HCT116 (cell line): ENCODE measurements at regions not wholly inside any gene's neighbourhood (a gene's known extent, or its start where the extent isn't known, plus 50 kb on each side); places are given as distances from the start of the nearest gene placed in this dataset.
"Not testable (repeated sequence)": the region's sequence is repeated elsewhere in the genome, so short reads cannot be mapped to it uniquely, and the experiment has no call there.

ENCODE experiments used
- ATAC-seq: fragments of 200-7000 bp; cut with Tn5 transposase; 2 replicates; pipeline ENCODE4 v1.9.1; 2020; ENCODE audit warnings: mild to moderate bottlenecking, moderate library complexity
- BruUV-seq: library from RNA; stranded (reverse); fragments of 400-500 nt; replicated peaks from 2 replicates; lab custom pipeline; 2021; lab: Mats Ljungman, UMichigan
- CTCF ChIA-PET: fragments of 300-600 bp; sonication (Branson Sonifier 250); formaldehyde crosslinking; loops from one replicate; lab custom pipeline; 2021; ENCODE audit warnings: antibody characterized with exemption; lab: Charles Lee
- POLR2A ChIA-PET: fragments of 300-600, 350-600 bp; sonication (Branson Sonifier 250); formaldehyde crosslinking; loops from one replicate; lab custom pipeline; 2021; ENCODE audit warnings: antibody characterized with exemption; lab: Charles Lee
- RAD21 ChIA-PET, 2 experiments: fragments of 300-600 bp; sonication (Branson Sonifier 250); formaldehyde crosslinking; loops; one replicate each; lab custom pipeline; 2023; ENCODE audit warnings: low total read pairs in 2 of 2; ENCODE audit not compliant: uncharacterized antibody in 2 of 2, unreplicated experiment in 2 of 2, low non-redundant PET in 1 of 2; lab: Charles Lee
- DNase-seq: peaks from one replicate; pipeline ENCODE4 v3.0.0-alpha.2; 2010; ENCODE audit warnings: low read depth, low spot score
- H2AFZ ChIP-seq: fragments of 200-600 bp; shearing (Covaris generic), sonication (generic); 2 replicates; pipeline ENCODE4 v1.6.1; 2017; ENCODE audit warnings: low read depth, mixed run types, mixed read lengths, antibody characterized with exemption, low read length; ENCODE audit not compliant: poor library complexity, severe bottlenecking
- H3K27ac ChIP-seq: 2 replicates; pipeline ENCODE4 v1.5.1; 2012; ENCODE audit warnings: low read depth, low read length
- H3K27me3 ChIP-seq: fragments of 200-600 bp; sonication (generic); 2 replicates; pipeline ENCODE4 v1.6.1; 2016; ENCODE audit warnings: mixed run types, low read length, mixed read lengths; ENCODE audit not compliant: insufficient read depth
- H3K36me3 ChIP-seq, 2 experiments: fragments of 200-500 bp in 1 of 2; fragments of 200-600 bp in 1 of 2; sonication (Bioruptor generic) in 1 of 2; sonication (generic) in 1 of 2; 2 replicates each; pipeline versions ENCODE4 v1.5.1 to v1.6.1; 2014 to 2016; ENCODE audit warnings: low read length in 2 of 2, inconsistent platforms in 1 of 2, mixed read lengths in 1 of 2, mixed run types in 1 of 2; ENCODE audit not compliant: insufficient read depth in 2 of 2, control insufficient read depth in 1 of 2
- H3K4me1 ChIP-seq, 2 experiments: fragments of 200-600 bp in 1 of 2; sonication (generic) in 1 of 2; 2 replicates each; pipeline versions ENCODE4 v1.5.1 to v1.6.1; 2012 to 2017; ENCODE audit warnings: low read length in 2 of 2, inconsistent platforms in 1 of 2, mild to moderate bottlenecking in 1 of 2, mixed read lengths in 1 of 2, mixed run types in 1 of 2, moderate library complexity in 1 of 2; ENCODE audit not compliant: insufficient read depth in 2 of 2, control insufficient read depth in 1 of 2
- H3K4me2 ChIP-seq: fragments of 200-600 bp; sonication (generic); 2 replicates; pipeline ENCODE4 v1.6.1; 2017; ENCODE audit warnings: mixed run types, low read length, mixed read lengths
- H3K4me3 ChIP-seq, 2 experiments: fragments of 200-600 bp in 1 of 2; sonication (generic) in 1 of 2; replicated peaks in 1 of 2; 2 replicates each; pipeline ENCODE4 v1.5.1; 2011 to 2016; ENCODE audit warnings: low read length in 2 of 2, control low read depth in 1 of 2, low read depth in 1 of 2, mild to moderate bottlenecking in 1 of 2, mixed read lengths in 1 of 2, mixed run types in 1 of 2
- H3K79me2 ChIP-seq: fragments of 200-600 bp; sonication (generic); 2 replicates; pipeline ENCODE4 v1.6.1; 2017; ENCODE audit warnings: mild to moderate bottlenecking, mixed run types, low read length, moderate library complexity, mixed read lengths; ENCODE audit not compliant: insufficient read depth
- H3K9ac ChIP-seq: fragments of 200-600 bp; sonication (generic); 2 replicates; pipeline ENCODE4 v1.6.1; 2016; ENCODE audit warnings: low read length, mixed read lengths
- H3K9me2 ChIP-seq: fragments of 200-600 bp; sonication (generic), shearing (Covaris generic); 2 replicates; pipeline ENCODE4 v1.6.1; 2017; ENCODE audit warnings: mixed run types, mild to moderate bottlenecking, moderate library complexity; ENCODE audit not compliant: insufficient read depth
- H3K9me3 ChIP-seq, 2 experiments: fragments of 200-500 bp in 1 of 2; fragments of 200-600 bp in 1 of 2; sonication (Bioruptor generic) in 1 of 2; sonication (generic) in 1 of 2; 2 replicates each; pipeline ENCODE4 v1.6.1; 2014 to 2017; ENCODE audit warnings: low read length in 2 of 2, mixed read lengths in 2 of 2, inconsistent platforms in 1 of 2, low read depth in 1 of 2, mild to moderate bottlenecking in 1 of 2, mixed run types in 1 of 2, moderate library complexity in 1 of 2; ENCODE audit not compliant: control insufficient read depth in 1 of 2, insufficient read depth in 1 of 2
- H4K20me1 ChIP-seq: fragments of 200-600 bp; sonication (generic), shearing (Covaris generic); 2 replicates; pipeline ENCODE4 v1.6.1; 2017; ENCODE audit warnings: mixed run types, mild to moderate bottlenecking, moderate library complexity; ENCODE audit not compliant: insufficient read depth
- CBX3 ChIP-seq: IDR thresholded peaks from 2 replicates; pipeline ENCODE4 v1.6.1; 2012; ENCODE audit warnings: low read depth
- EGR1 ChIP-seq: IDR thresholded peaks from 2 replicates; pipeline ENCODE4 v1.6.1; 2012; ENCODE audit warnings: low read depth
- ELF1 ChIP-seq: IDR thresholded peaks from 2 replicates; pipeline ENCODE4 v1.6.1; 2012; ENCODE audit warnings: low read depth, borderline replicate concordance
- EZH2phosphoT487 ChIP-seq: fragments of 200-600 bp; IDR thresholded peaks from 2 replicates; pipeline ENCODE4 v1.6.1; 2018; ENCODE audit warnings: antibody characterized with exemption, borderline replicate concordance
- JUND ChIP-seq: IDR thresholded peaks from 2 replicates; pipeline ENCODE4 v1.6.1; 2012
- POLR2A ChIP-seq: IDR thresholded peaks from 2 replicates; pipeline ENCODE4 v1.7.0; 2011; ENCODE audit warnings: borderline replicate concordance; ENCODE audit not compliant: insufficient read depth, insufficient read length; ENCODE audit errors: extremely low read depth
- POLR2AphosphoS5 ChIP-seq: IDR thresholded peaks from 2 replicates; pipeline ENCODE4 v1.6.1; 2011; ENCODE audit warnings: mild to moderate bottlenecking, low read depth, low read length, moderate library complexity
- SIN3A ChIP-seq: IDR thresholded peaks from 2 replicates; pipeline ENCODE4 v1.6.1; 2012; ENCODE audit warnings: low read depth
- SP1 ChIP-seq: IDR thresholded peaks from 2 replicates; pipeline ENCODE4 v1.6.1; 2012; ENCODE audit warnings: low read depth
- SRF ChIP-seq: IDR thresholded peaks from 2 replicates; pipeline ENCODE4 v1.6.1; 2012; ENCODE audit warnings: low read depth
- TCF7L2 ChIP-seq: IDR thresholded peaks from 2 replicates; pipeline ENCODE4 v1.7.0; 2011; ENCODE audit warnings: borderline replicate concordance, inconsistent platforms; ENCODE audit not compliant: insufficient read depth, insufficient read length; ENCODE audit errors: extremely low read depth
- ZBTB33 ChIP-seq: IDR thresholded peaks from 2 replicates; pipeline ENCODE4 v1.6.1; 2011; ENCODE audit warnings: mild to moderate bottlenecking, low read length, moderate library complexity; ENCODE audit not compliant: insufficient replicate concordance; ENCODE audit errors: extremely low read depth
- ZNF274 ChIP-seq: fragments of 200-500 bp; sonication (Bioruptor generic); IDR thresholded peaks from 2 replicates; pipeline ENCODE4 v1.6.1; 2014; ENCODE audit warnings: mild to moderate bottlenecking, low read depth, low read length, inconsistent platforms
- intact Hi-C: fragments of 100-400 bp; cut with micrococcal nuclease; formaldehyde crosslinking; loops from 2 replicates; pipeline ENCODE4 v1.10.0; 2022

- H3K4me2 ChIP-seq: no peak overlapping the region
- no peak for DNase-seq
- no peak for ATAC-seq
- no peaks in the 10 kb centered on the region for H4K20me1 ChIP-seq
- no peaks in the 10 kb centered on the region for H3K9me3 ChIP-seq
- H3K36me3 ChIP-seq: no peaks in the 10 kb centered on the region
- H2AFZ ChIP-seq: no peak overlapping the region
- ChIA-PET RAD21 (no interaction called here), POLR2A (no interaction called here), CTCF (no interaction called here)
- no peak for TF ChIP-seq EZH2phosphoT487
- TF ChIP-seq ZBTB33: no peak
- TF ChIP-seq ZNF274: no peak
- no peak for TF ChIP-seq JUND
- no peak for TF ChIP-seq SIN3A
- no peak for TF ChIP-seq SP1
- TF ChIP-seq POLR2AphosphoS5: no peak
- TF ChIP-seq POLR2A: no peak
- TF ChIP-seq ELF1: no peak
- TF ChIP-seq EGR1: no peak
- TF ChIP-seq CBX3: no peak
- TF ChIP-seq TCF7L2: no peak
- TF ChIP-seq SRF: no peak
- no peaks in the 10 kb centered on the region for H3K27me3 ChIP-seq
- H3K9me2 ChIP-seq: no peaks in the 10 kb centered on the region
- no peak overlapping the region for H3K9ac ChIP-seq
- intact Hi-C loops: no loop called here
- no peaks in the 10 kb centered on the region for H3K4me1 ChIP-seq
- no TSS peak for BruUV-seq
- no peak overlapping the region for H3K4me3 ChIP-seq
- H3K79me2 ChIP-seq: no peaks in the 10 kb centered on the region
- no peak overlapping the region for H3K27ac ChIP-seq
Observed at GRCh38 chr5:34439601-34440000, 216.5 kb upstream of the RAI14 start.

- CTCF ChIA-PET, BruUV-seq, H3K9ac ChIP-seq, H3K4me3 ChIP-seq, POLR2A ChIA-PET, intact Hi-C loops, H3K36me3 ChIP-seq, H3K4me1 ChIP-seq, RAD21 ChIA-PET, DNase-seq, H3K9me3 ChIP-seq, H2AFZ ChIP-seq, H3K27ac ChIP-seq, H3K79me2 ChIP-seq, H3K4me2 ChIP-seq, H4K20me1 ChIP-seq, ATAC-seq, H3K27me3 ChIP-seq, H3K9me2 ChIP-seq: not testable (repeated sequence)
Observed at GRCh38 chr5:34441767-34442166, 214.4 kb upstream of the RAI14 start.
